Uterus (tissue), 3 donors: ENCODE measurements at regions not wholly inside any gene's neighbourhood (a gene's known extent, or its start where the extent isn't known, plus 50 kb on each side); places are given as distances from the start of the nearest gene placed in this dataset.
"Not testable (repeated sequence)": the region's sequence is repeated elsewhere in the genome, so short reads cannot be mapped to it uniquely, and the experiment has no call there.

ENCODE experiments used
- DNase-seq, 2 donors: peaks; one replicate each; pipeline ENCODE4 v3.0.0-alpha.2; 2019 to 2020
- H3K27ac ChIP-seq, 2 donors: fragments of 200-600 bp; sonication (generic); 1 replicate in 1 of 2; 2 replicates in 1 of 2; pipeline ENCODE4 v1.5.1; 2016 to 2018
- H3K27me3 ChIP-seq, 2 donors: fragments of 200-600 bp; sonication (generic); one replicate each; pipeline ENCODE4 v1.5.1; 2018 to 2019; ENCODE audit warnings: control low read depth in 1 of 2
- H3K36me3 ChIP-seq, 2 donors: fragments of 200-600 bp; sonication (generic); one replicate each; pipeline ENCODE4 v1.5.1; 2019; ENCODE audit warnings: control low read depth in 1 of 2
- H3K4me1 ChIP-seq, 2 donors: fragments of 200-600 bp; sonication (generic); one replicate each; pipeline ENCODE4 v1.5.1; 2018 to 2019; ENCODE audit warnings: control low read depth in 1 of 2
- H3K4me3 ChIP-seq, 2 donors: fragments of 200-600 bp; sonication (generic); 1 replicate in 1 of 2; 2 replicates in 1 of 2; pipeline ENCODE4 v1.5.1; 2018 to 2019; ENCODE audit warnings: mild to moderate bottlenecking in 1 of 2
- H3K9me3 ChIP-seq, 2 donors: fragments of 200-600 bp; sonication (generic); one replicate each; pipeline ENCODE4 v1.5.1; 2019; ENCODE audit warnings: control low read depth in 1 of 2
- CTCF ChIP-seq, 4 experiments: fragments of 200-600 bp in 2 of 4; fragments of 450-650 bp in 2 of 4; sonication (generic) in 2 of 4; IDR thresholded peaks; one replicate each; pipeline ENCODE4 v1.5.1; 2016 to 2019; ENCODE audit warnings: antibody characterized with exemption in 4 of 4, mild to moderate bottlenecking in 2 of 4, moderate library complexity in 1 of 4
- POLR2A ChIP-seq, 2 donors: fragments of 450-650 bp; IDR thresholded peaks; one replicate each; pipeline ENCODE4 v1.6.1; 2016; ENCODE audit warnings: antibody characterized with exemption in 2 of 2, mild to moderate bottlenecking in 1 of 2, moderate library complexity in 1 of 2
- intact Hi-C: fragments of 100-400 bp; cut with DNase I; formaldehyde crosslinking; loops from one replicate; pipeline ENCODE4 v1.15.1; 2023; ENCODE audit warnings: low total_unique reads
- donor health status: DM: yes; HTN: yes; CAD: no.

GRCh38 chr12:67716817-67717216, 68.3 kb downstream of the DYRK2 start:
- Histone ChIP-seq H3K36me3 (no peaks in the 10 kb centered on the region), H3K4me3 (no peak overlapping the region), H3K27me3 (no peaks in the 10 kb centered on the region), H3K4me1 (peaks cover 0 to 10% of the 10 kb centered on the region in 2 donors), H3K9me3 (no peaks in the 10 kb centered on the region), H3K27ac (peak overlapping the region in 1 of 2 donors; percentile 27)
- TF ChIP-seq POLR2A (IDR thresholded peaks at IDR 0.05), result no peak
- no peak for TF ChIP-seq CTCF (IDR thresholded peaks at IDR 0.05)
- intact Hi-C loops, result no loop called here
- DNase-seq, result no peak

GRCh38 chr12:67719303-67719702, 70.8 kb downstream of the DYRK2 start:
- H3K36me3 ChIP-seq, H3K9me3 ChIP-seq, H3K27me3 ChIP-seq, intact Hi-C loops, H3K4me3 ChIP-seq, DNase-seq, H3K27ac ChIP-seq: not testable (repeated sequence)
- H3K4me1 ChIP-seq, result peaks cover 0 to 10% of the 10 kb centered on the region in 2 donors

- intact Hi-C loops, result no loop called here
Observed at GRCh38 chr12:67720351-67720856, 71.9 kb downstream of the DYRK2 start.

DNA sequence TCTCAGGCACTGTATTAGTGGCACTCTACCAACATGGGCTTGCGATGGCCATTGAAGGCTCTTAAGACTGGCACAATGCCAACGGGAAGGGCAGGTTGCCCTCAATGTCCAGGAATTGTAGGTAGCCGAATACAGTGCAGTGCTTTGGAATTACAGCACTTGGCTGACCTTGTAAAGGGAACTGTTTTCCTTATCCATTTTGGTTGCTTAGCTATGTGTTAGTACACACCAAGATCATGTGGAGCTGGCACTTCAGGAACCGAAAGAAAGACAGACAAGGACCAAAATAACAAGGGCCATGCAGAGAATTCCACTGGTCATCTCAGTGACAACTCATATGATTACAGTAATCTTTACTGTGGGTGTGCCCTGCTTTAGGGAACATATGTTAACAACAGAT, 72.7 kb downstream of the DYRK2 start:
- intact Hi-C loops, result no loop called here
- no peak overlapping the region for H3K27ac ChIP-seq
- DNase-seq, result no peak

More at GRCh38 chr12:67720351-67720856, 71.9 kb downstream of the DYRK2 start:
- Histone ChIP-seq H3K27ac (peak overlapping the region in 1 of 2 donors; percentile 16), H3K4me1 (peaks cover 0 to 10% of the 10 kb centered on the region in 2 donors), H3K9me3 (no peaks in the 10 kb centered on the region), H3K36me3 (no peaks in the 10 kb centered on the region), H3K4me3 (no peak overlapping the region), H3K27me3 (no peaks in the 10 kb centered on the region)
- TF ChIP-seq CTCF (IDR thresholded peaks at IDR 0.05) (no peak), POLR2A (IDR thresholded peaks at IDR 0.05) (no peak)
- DNase-seq, result peak in 1 of 2 donors; percentile 22

DNA sequence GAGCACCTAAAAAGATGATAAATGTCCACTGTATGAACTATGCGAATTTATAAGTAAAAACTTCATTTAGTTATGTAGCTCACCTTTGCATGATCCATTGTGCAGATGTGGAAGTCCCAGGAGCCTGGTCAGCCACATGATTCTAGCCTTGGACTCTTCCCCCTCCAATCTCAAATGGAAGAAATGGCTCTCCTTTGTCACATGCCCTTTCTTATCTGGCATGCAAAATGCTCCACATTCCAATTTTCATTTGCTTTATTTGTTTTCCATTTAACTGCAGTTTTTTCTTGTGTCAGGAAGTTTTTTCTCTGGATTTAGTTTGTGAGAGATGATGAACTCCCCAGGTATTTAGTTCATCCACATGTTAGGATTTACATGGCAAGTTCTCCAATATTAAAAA, 73.8 kb downstream of the DYRK2 start:
- no peak overlapping the region for H3K27ac ChIP-seq
- no peaks in the 10 kb centered on the region for H3K9me3 ChIP-seq
- H3K4me3 ChIP-seq, result no peak overlapping the region
- intact Hi-C loops, result no loop called here
- no peaks in the 10 kb centered on the region for H3K36me3 ChIP-seq
- DNase-seq, result no peak
- H3K4me1 ChIP-seq, result peaks cover 0 to 10% of the 10 kb centered on the region in 2 donors
- no peaks in the 10 kb centered on the region for H3K27me3 ChIP-seq
- TF ChIP-seq POLR2A (IDR thresholded peaks at IDR 0.05) (no peak), CTCF (IDR thresholded peaks at IDR 0.05) (no peak)

More for the DNA sequence above, 72.7 kb downstream of the DYRK2 start:
- no peak overlapping the region for H3K4me3 ChIP-seq
- H3K9me3 ChIP-seq, result no peaks in the 10 kb centered on the region
- H3K27me3 ChIP-seq, result no peaks in the 10 kb centered on the region
- peaks cover 0 to 10% of the 10 kb centered on the region in 2 donors for H3K4me1 ChIP-seq
- H3K36me3 ChIP-seq, result no peaks in the 10 kb centered on the region
- no peak for TF ChIP-seq POLR2A (IDR thresholded peaks at IDR 0.05)
- no peak for TF ChIP-seq CTCF (IDR thresholded peaks at IDR 0.05)

GRCh38 chr12:67726868-67727267, 78.3 kb downstream of the DYRK2 start:
- H3K36me3 ChIP-seq, result no peaks in the 10 kb centered on the region
- DNase-seq, result no peak
- no peak for TF ChIP-seq POLR2A (IDR thresholded peaks at IDR 0.05)
- TF ChIP-seq CTCF (IDR thresholded peaks at IDR 0.05), result no peak
- H3K27me3 ChIP-seq, result no peaks in the 10 kb centered on the region
- H3K4me3 ChIP-seq, result no peak overlapping the region
- H3K4me1 ChIP-seq, result no peaks in the 10 kb centered on the region
- no peak overlapping the region for H3K27ac ChIP-seq
- intact Hi-C loops, result no loop called here
- H3K9me3 ChIP-seq, result no peaks in the 10 kb centered on the region
